DMS 273 treated with DMSO at 0.1 percent for 48 hours (cell line): ENCODE measurements at regions not wholly inside any gene's neighbourhood (a gene's known extent, or its start where the extent isn't known, plus 50 kb on each side); places are given as distances from the start of the nearest gene placed in this dataset.
"Not testable (repeated sequence)": the region's sequence is repeated elsewhere in the genome, so short reads cannot be mapped to it uniquely, and the experiment has no call there.

ENCODE experiments used
- DNase-seq: peaks from one replicate; lab custom pipeline; 2025; lab: John Stamatoyannopoulos, UW

DNA sequence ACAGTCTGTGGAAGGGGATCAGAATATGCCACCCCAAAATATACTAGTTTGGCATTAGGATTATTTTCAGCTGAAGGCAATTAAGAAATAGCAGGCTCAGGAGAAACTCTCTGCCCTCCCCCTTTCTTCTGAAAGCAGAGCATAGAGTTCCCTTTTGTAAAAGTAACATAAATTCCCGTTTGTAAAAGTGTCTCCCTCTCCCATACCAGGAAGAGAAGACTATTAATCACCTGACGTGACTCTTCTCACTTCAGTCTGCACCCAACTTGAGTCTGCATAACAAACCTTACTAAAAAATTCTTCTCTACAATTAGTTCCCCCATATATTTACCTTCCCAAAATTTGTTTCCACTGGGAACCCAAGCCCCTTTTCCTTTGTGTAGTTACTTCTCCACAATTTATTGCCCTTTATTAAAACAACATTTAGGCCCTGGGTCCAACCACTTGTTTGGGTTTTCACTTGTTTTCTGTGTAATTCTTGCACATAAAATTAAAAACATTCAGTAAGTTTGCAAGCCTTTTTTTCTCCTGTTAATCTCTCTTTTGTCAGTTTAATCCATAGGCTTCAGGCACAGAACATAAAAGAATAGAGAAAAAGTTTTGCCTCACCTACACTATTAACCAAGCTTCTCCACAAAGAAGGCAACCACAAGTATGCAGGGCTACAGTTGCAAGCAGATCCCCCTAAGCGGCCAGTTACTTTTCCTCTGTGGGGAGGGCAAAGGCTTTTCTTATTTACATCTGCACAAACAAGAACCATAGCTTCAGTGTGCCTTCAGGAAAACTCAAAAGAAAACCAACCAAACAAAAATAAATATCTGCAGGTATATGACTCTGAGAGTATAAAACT, 73.8 kb upstream of the EPCAM start:
- no peak for DNase-seq

- DNase-seq = no peak
These were observed 75.1 kb upstream of the EPCAM start for GRCh38 chr2:47293976-47294375.

DNA sequence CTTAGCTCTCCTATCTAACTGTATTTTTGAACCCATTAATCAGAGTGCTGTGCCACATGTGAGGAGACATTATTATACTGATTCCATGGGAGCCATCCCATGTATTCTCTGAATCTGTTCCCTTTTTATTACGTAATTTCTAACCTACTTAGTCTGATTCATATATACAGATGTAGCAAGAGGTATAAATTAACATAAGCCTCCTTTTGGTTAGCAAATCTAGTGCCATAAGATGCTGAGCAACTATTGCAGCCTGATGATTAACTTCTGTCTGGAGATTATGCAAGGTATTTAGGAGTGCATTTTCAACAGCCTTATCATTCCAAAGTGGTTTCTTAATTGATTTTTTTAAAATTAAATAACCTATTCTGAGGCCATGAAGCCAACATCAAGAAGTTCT, 80.2 kb upstream of the EPCAM start:
- DNase-seq = no peak

- no peak for DNase-seq
These were observed 85.5 kb upstream of the EPCAM start for GRCh38 chr2:47283659-47284058.

GRCh38 chr2:47282621-47283272, 86.4 kb upstream of the EPCAM start:
- DNase-seq = no peak

- not testable (repeated sequence) for DNase-seq
These were observed 89.6 kb upstream of the EPCAM start for GRCh38 chr2:47279525-47279924.

DNA sequence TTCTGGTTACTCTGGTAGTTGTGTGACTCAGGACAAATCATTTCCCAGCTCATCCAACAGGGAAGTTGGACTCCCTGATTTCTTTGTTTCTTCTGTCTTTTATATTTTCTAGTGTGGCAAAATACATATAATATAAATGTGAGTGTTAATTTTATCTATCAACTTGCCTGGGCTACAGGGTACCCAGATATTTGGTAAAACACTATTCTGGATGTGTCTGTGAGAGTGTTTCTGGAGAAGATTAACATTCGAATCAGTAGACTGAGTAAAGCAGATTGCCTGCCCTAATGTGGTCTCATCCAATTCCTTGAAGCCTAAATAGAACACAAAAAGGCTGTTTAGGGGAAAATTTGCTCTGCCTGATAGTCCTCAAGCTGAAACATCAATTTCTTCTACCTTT, 91.1 kb upstream of the EPCAM start:
- no peak for DNase-seq

- DNase-seq = no peak
These were observed 91.9 kb upstream of the EPCAM start for GRCh38 chr2:47277187-47277586.

DNA sequence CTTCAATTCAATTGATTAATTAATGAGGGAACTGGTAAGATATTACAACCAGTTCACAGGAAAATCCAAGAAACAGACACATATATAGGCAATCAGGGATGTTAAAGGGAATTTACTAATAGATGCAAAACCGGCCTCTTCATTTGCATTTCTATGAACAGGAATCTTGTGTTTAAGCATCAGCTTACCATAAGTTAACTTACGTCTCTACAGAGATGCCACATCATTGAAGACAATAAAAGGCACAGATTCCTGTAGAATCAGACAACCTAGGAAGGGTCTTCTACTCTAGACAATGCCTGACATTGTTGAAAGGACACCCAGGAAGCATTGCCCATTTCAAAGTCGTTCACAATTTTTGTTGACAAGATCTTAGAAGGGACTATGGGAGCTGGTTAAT, 93.0 kb upstream of the EPCAM start:
- DNase-seq = no peak

GRCh38 chr2:47274054-47274782, 94.9 kb upstream of the EPCAM start:
- no peak for DNase-seq

DNA sequence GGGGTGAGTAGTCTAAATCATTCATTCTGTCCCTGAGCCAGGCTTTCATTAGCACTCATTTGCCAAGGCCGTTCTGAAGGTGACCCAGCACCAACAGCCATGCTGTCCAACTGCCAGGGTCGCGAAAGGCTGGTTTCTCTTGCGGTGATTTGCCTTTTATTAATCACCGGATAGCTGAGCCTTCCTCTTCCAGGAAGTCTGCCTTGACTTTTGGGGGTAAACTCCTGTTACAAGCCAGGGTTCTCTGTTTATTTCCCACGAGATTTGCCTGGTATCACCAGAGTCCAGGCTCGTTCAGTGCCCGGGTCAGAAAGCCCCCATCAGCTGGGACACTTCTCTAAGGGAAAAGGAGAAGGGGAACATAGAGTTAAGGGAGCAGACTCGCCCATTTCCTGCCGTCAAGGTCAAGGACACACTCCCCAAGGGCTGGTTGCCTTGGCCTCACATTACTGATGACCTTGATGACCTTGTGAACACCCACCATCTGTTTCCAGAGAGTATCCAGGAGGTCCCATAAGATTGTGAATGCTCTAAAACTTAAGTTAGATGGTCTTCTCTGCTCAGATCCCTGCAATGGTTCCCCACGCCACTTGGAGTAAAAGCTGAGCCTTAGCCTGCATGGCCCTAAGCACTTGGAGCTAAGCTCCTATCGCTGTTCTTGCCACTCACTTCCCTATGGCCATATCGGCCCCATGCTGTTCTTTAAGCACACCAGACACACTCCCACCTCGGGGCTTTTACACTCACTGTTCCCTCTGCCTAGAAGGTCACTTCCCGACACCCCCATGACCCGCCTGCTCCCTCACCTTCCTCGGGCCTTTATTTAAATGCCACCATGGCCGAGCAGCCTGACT, 96.0 kb upstream of the EPCAM start:
- no peak for DNase-seq

- no peak for DNase-seq
These were observed 95.9 kb upstream of the CALM2 start for GRCh38 chr2:47272031-47272864.

DNA sequence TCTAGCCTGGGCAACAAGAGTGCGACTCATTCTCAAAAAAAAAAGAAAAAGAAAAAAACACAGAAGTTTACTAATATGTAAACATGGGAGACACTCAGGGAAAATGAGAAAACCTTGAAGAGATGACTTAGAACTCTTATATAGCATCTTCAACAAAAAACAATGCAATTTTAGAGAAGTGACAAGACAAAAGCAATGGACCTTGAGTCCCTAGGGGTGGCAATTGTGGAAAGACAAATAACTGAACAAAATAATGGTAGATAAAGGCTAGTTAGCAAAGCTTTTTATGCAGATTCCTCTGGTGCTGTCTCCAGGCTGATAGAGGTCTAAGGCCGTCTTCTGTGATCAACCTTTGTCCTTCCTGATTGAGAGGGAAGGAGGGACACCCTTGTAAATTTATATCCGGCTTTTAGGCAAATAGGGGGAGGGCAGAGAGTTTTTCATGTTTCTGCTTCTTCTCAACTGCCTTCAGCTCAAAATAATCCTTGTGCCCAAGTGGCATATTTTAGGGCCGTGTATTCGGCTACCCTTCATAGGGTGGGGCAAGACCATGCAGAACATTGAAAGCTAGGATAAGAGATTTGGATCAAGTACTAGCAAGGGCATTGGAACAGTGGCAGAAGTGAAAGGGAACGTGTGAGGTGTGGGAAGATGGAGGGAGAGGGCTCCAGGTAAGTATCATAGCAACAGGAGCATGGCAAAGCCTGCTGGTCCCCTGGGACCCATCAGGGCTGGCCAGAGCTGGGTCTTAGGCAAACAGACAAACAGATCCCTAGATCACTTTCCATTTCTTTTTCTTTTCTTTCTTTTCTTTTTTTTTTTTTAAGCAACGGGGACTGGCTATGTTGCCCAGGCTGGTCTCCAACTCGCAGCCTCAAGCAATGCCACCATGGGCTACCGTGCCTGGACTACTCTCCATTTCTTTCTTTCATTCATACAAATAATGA, 95.0 kb upstream of the CALM2 start:
- peak; percentile 15 for DNase-seq

DNA sequence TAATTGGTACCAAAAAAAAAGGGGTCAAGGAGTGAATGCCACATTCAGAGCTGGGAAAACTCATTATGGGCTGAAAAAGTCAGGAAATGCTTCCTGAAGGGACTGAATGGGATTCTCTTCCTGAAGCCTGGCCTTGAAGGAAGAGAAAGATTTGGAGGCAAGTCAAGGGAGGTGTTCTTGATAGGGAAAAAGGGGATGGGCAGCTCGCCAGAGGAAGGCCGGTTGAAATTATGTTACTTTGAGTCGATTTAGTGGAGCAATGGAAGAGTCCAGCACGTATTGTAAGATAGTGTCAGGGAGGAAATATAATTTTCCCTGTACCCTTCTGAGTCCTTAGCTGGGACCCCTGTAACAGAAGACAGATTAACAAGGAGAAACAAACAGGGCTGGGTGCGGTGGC, 94.1 kb upstream of the CALM2 start:
- DNase-seq = no peak

DNA sequence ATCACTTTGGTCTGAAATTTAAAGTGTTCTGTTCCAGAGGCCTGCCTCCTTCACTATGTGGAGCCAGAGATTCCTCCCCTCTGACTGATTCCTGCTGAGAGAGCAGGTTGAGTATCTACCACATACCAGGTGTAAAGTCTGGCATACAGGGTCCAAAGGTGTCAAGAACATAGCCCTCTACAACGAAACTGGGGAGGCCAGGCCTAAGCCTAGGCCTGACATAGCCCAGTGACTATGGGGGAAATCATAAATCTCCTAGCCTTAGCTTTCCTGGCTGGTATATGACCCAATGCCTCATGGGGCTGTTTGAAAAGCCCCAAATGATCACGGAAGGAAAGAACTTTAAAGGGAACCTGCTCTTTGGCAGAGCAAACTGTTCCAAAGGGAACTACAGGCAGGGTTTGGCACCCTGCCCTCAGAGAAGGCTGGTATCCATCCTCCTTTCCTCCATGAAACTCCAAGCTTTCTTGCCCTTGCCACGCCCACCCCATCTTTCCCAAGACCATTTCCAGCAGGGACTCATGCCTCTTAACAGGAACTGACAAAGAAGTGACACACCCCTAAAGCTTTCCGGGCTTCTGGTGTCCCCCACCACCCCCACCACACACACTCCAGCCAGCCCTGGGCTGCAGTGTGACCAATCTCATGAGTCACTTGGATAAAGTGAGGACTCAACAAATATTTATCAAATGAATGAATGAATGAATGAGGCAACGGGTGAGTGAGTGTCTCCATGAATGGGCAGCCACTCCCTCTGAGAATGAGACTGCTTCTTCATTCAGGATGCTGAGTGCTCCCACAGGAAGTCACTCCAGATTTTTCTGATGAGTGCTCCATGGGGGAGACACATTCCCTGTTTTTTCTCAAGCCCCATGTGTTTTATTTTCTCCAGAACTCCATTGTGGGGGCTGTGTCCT, 93.3 kb upstream of the CALM2 start:
- no peak for DNase-seq

DNA sequence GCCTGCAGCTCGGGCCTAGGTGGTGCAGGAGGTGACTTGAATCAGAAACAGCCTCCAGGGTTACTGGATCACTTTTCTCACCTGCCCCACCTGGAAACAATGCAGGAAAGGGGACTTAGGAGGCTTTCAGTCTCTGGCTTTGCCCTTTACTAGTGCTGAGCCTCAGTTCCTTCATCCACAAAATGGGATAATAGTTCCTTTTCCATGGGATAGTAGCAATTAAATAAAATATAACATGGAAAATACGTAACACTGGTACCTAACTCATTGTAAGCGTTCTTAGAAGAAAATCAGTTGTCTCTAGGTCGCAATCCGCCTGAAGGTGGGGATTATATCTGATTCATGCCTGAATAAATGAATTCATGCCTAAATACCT, 91.4 kb upstream of the CALM2 start:
- DNase-seq = no peak

GRCh38 chr2:47266939-47267710, 90.8 kb upstream of the CALM2 start:
- DNase-seq = no peak

GRCh38 chr2:47265751-47266231, 89.5 kb upstream of the CALM2 start:
- no peak for DNase-seq
